Glomerular endothelial cell (primary cell): ENCODE measurements at regions not wholly inside any gene's neighbourhood (a gene's known extent, or its start where the extent isn't known, plus 50 kb on each side); places are given as distances from the start of the nearest gene placed in this dataset.

Source experiments
- DNase-seq: peaks from one replicate; pipeline ENCODE4 v3.0.0-alpha.2; 2011; ENCODE audit warnings: low read depth, low spot score; ENCODE audit errors: extremely low read depth

DNA sequence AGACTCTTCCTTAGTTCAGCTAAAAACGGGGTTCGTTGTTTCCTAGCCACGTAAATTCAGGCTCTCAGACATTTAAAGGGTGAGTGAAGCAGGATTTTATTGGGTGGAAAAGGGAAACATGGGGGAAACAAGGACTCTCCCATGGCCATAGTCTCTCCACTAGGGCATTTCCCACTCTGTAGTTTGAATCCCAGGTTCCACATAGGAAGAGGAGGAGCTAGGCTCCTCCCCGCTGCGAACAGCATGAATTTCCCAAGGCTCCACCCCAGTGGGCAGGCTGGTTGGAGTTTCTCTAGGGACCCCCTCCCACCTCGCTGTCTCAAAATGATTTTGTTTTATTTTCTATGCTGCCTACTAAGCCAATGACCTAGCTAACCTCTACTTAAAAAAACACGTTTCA, 2170.8 kb upstream of the PCDH20 start:
- DNase-seq, result no peak

DNA sequence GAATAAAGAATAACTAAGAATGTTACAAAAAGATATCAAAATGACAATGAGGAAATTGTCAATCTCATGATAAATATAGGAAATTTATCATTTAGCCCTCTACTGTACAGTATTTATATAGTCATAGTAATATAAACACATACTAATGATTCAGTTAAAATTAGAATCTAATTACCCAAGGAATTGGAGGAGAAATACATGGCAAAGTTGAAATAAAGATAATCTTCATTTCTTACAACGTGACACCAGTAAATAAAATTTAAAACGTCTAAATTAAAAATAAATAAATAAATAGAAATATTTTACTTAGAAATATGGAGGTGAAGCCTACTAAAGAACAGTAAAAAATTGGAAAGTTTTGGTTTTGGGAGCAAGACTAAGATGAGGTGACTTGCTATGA, 2163.1 kb upstream of the PCDH20 start:
- no peak for DNase-seq

DNA sequence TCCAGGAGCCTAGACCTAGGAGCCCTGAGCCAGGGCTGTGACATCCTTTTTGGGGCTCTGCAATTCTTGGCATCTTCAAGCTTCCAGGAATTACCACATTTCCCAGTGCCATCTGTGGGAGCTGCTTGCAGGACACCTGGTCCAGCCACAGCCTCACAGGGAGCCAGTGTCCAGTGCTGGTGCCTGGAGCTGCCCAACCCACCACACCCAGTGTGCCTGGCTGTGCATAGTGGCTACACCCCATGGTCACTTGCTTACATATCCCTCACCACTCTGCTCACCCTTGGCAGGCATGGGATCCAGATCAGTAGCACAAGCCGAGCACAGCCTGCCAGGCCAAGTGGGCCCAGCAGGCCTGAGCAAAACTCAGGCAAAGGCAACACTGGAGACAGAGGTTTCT, 2151.4 kb upstream of the PCDH20 start:
- no peak for DNase-seq

DNA sequence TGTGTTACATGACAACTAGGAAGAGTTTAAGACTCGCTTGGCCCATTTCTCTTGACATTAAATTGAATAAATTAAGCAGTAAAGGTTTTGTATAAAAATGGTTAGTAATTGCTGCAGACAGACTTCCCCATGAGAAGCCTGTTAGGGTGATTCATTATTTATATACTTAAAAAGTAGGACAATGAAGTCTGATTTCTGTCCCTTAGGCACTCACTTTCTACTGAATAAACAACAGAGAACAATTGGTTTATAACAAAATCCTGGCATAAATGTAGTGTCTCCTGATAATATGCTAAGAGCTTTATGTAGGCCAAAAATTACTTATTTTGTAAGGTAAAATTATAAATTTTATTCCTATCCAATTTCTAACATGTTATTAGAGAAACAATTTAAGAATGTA, 2138.5 kb upstream of the PCDH20 start:
- no peak for DNase-seq

DNA sequence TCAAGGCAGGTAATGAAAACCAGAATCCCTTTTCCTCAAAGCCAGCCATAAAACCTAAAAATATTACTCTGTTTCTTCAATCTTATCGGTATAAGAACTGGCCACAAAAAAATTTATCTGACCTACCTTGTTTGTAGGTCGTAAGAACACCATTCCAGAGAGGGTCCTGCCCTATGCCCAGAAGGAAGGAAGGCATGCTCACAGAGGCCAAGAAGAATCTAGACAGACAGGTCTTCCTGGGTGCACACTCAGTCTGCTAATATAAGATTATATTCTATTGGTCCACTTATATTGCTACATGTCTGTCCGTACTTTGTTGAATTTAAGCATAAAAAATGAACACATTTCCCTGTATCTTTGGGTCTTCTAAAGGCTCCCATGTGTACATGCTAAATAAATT, 2136.1 kb upstream of the PCDH20 start:
- no peak for DNase-seq

DNA sequence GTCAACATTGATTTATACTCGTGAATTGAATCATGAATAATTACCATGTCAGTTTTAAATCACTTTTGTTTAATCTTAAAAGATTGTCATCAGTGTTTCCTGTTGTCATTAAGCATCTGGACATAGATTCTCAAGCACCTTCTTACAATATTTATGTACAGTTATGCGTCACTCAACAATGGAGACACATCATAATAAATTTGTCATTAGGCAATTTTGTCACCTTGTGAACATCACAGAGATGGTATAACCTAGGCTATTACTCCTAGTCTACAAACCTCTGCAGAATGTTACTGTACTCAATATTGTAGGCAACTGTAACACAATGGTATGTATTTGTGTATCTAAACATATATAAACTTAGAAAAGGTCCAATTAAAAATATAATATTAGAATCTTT, 2130.9 kb upstream of the PCDH20 start:
- DNase-seq, result no peak

DNA sequence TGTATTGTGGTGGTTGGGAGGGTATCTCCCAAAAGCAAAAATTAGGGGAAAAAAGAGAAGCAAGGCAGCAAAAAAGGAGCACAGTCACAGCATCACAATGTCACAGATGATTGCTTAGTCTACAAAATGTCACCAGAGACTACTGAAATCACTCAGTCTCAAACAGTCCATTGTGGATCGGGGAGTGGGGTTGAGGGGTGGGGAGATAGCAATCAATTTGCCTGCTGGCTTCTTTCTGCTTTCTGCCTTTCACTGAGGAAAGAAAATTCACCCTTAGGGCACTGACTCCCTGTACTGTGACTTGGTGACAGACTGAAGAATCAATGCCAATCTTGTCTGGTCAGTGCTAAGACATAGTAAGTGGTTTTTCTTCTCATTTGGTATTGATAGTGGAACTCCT, 2127.1 kb upstream of the PCDH20 start:
- DNase-seq, result no peak

DNA sequence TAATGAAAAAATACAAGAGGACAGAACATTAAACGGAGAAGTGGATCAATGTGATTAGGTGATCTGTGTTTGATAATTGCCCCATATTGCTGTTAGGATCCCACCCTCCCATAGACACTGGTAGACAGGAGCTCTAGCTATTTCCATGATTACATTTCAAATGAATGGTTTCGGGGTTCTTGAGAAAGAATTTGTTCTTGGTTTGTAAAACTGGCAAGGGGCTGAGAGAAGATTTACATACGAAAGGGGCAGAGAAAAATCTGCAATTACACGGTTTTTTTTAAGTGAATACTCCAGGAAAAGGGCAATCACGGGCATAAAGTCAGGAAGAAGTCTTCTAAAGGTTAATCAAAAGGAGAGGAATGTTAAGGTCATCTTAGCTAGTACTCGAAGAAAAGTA, 2125.7 kb upstream of the PCDH20 start:
- DNase-seq, result no peak

DNA sequence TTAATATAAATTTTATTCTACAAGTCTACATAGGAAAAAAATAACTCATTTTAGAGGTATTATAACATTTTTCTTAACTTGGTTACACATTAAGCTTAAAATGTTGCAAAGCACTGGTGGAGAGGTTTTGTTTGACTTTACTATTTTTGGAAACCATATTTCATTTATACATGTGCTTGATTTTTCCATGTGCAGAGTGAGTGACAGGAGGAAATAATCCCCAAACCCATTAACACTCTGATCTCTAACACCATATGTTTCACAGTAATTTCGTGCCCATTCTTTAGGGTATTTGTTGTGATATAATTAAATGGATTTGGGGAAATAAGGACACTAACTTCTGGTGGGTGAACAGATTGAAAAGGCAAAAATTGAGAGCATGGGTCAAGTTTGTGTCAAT, 2124.4 kb upstream of the PCDH20 start:
- DNase-seq, result no peak

DNA sequence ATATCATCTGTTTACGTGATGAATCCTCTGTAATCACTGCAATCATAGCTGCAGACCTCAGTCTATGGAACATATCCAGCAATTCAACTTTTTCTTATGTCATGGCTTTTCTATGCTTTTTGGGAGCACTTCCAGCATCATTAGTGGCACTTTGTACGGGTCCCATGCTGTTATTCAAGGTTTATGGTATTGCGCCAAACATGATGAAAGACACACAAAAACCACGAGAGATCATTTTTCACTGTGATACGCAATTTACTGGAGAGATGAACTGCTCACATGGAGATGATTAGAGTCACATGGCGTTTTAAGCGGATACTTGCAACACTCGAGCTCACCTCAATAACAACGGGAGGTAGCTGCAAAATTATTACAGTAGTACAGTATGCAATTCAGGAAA, 2101.7 kb upstream of the PCDH20 start:
- DNase-seq, result no peak

DNA sequence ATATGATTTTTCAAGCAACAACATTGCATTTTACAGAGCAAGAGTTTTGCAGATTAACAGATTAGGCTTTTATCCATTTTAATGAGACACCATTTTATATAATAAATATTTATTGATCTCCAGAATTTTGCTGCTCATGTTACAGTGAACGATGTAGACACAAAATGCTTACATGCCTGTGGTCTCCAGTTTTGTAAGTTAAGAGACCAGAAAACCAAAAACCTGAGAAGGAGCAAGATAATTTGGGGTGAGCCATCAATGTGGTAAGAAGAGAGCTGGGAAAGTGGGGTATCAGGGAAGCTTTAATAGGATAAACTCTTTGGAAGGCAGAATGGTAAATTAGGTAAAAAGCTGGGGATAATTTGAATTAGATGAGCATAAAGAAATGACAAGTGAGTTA, 2100.5 kb upstream of the PCDH20 start:
- no peak for DNase-seq

DNA sequence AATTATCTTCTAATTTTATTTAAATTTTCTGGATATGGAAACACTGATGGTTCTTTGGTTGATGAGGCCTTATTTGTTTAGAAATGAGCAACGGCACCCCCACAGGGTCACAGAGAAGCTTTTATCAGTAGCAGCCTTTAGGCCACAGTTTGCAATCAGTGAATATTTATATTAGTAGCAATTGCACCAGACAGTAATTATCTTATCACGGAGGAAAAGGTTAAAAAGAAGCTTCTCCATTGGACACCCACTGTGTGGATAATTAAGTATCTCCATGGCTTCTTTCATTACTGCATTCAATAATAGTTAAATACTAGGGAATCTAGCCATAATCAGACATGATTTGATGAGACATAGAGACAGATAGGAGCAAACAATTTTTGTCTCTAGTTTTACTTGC, 2099.2 kb upstream of the PCDH20 start:
- no peak for DNase-seq

DNA sequence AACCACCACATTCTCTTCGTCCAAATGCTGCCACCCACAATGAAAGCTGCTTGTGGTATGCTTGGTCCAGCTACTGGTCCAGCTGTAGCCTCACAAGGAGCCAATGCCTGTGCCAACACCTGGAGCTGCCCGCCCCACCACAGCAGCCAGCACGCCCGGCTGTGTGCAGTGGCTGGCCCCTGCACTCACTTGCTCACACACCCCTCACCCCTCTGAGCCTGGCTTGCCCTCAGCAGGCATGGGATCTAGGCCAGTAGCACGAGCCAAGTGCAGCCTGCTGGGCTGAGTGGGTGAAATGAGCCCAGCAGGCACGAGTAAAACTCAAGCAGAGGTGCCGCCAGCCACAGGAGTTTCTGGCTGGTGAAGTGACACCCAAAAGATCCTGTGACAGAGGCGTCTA, 2096.4 kb upstream of the PCDH20 start:
- DNase-seq, result no peak

DNA sequence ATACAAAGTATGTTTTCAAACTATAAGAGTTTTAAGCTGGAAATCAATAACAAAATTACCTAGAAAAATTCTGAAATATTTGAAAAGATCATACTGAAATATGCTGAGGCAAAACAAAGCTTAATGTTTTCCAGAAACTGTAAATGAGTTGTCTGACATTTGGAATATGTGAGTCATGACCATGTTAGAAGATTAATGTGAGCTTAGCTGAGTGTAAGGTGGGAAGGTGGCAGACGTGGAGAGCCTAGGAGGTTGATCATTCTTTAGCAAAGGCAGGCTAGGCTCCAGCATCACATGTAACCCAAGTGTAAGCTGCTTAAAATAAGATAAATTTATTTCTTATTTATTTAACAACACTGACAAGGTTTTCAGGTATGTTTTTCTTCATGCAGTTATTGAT, 2086.1 kb upstream of the PCDH20 start:
- no peak for DNase-seq

DNA sequence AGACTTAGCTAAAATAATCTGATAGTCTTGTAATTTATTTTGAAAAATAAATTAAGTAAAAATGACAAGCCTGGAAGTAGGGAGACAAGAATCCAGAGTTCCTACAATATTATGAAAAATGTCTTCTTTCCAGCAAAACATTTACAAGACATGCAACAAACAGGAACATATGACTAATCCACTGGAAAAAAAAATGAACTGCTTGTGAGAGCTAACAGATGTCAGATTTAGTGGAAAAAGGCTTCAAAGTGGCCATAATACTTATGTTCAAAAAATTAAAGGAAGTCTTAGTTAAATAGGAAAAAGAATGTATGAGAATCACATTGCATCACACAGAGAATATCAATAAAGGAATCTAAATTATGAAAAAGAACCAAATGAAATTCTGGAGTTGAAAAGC, 2082.0 kb upstream of the PCDH20 start:
- DNase-seq, result no peak

DNA sequence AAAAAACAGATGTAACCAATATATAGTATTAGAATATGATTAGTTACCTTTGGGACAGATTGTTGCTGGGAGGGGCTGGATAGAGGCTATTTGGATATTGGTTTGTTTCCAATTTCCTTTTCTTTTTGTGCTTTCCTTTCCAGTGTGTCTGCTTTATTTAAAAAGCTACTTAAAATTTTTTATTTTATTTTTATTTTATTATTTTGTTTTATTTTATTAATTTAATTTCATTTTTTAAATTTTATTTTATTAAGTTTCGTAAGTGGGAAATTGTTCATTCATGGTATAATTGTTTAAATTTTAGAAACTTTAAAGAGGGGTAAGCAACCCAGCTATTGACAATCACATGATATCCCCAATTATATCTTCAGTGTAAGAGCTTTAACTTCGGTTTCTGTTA, 2077.0 kb upstream of the PCDH20 start:
- DNase-seq, result no peak

DNA sequence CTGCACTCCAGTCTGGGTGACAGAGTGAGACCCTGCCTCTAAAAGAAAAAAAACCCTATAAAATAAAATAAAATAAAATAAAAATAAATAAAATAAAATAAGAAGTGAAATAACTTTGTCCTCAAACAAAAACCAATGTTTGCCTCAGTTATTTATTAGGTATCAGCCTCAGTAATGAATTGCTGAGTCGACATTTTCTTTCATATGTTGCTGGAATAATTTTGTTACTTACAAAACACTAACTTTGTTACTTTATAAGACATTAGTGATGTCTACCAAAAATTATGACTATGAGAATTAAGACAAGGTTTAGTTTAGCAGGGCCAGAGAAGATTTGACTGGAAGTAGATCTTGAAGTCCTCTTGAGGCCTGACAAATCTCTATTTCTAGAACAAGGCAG, 2074.5 kb upstream of the PCDH20 start:
- no peak for DNase-seq

DNA sequence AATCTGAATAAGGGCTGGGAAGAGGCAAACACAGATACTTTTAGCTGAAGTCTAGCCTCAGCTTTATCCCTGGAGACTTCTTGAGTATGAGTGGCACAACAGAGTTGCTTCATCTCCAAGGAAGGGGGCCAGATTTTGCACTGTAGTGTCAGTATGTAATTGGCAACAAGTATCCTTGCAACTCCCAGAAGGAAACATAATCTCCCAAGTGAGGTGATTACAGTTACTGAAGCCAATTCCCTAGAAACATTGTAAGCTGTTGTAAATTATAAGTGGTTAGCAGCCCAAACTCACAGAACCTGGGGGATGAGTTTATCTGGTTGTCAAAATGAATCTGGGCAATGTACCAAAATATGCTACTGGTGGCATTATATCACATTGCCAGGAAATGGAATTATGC, 2065.7 kb upstream of the PCDH20 start:
- DNase-seq, result no peak

DNA sequence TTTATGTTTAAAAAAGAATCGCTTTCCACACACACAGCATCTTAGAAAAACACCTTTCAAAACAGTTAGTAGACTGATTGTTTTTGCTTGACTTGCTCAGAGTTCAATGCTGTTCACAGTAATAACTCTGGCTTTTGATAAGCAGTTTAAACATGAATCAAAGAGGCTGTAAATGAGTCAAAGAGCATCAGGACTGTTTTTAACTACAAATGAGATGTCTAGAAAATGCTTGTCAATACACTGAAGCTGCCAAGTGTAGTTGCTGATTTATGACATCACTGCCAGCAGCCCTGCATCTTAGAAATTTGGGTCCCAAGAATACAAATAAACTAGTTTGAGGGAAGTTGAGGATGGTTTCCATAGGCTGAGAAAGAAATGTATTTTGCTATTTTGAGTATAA, 2057.1 kb upstream of the PCDH20 start:
- no peak for DNase-seq

DNA sequence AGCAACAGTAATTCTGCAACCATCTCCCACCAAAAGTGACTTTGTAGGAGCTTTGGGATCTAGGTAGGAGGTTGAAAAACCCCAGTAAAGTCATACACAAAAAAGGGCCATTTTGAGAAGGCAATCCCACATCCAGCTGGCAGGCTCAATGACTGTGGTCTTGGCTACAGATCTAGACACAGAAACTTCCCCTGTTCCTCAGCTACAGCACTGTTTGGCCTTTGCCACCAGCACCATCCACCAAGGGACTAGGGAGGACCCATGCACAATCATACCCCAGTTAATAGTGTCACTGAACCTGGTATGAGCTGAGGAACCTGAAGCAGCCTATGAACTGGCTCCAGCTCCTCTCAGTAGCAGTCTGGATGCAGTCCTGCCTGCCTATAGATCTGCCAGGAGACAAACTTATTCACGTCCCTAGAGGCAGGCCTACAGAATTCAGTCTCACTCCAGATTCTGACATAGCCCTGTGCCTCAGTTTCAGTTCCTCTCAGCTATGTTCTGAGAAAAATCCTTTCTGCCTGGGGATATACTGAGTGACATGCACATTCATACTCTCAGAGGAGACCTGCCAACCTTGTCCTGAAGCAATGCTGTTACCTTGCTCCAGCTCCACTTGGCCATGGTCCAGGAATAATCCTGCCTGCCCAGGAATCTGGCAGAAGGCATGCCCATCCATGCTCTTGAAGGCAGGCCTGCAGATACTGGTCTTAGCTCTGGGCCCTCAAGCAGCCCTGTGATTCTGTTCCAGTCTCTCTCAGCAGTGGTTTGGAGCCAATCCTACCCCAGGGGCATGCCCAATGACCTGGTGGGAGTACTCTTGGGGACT, 2048.3 kb upstream of the PCDH20 start:
- no peak for DNase-seq

DNA sequence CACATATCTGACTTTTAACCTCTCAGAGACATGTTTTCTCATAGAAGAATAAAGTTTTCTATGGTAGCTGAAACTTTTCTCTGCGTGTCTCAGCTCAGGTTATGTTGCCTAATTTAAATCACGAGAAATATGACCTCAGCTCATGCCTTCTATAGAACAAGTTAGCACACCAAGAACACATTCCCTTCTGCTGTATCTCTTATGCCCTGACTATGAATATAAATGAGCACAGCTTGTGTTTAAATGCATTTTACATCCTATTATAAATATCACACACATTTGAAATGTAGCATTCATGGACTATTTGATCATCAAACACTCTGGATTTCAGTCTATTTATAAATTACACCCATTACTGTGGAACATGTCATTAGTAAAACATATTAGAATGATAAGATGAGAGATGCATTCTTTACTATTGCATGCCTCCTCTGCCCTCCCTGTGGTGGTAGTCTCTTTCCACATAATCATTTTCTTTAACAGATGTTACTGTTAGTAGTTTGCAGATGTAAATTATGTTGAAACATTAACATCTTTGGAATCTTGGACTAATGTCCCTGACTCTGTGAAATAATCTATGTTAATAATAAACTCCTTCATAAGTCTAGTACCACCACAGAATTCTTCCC, 2044.9 kb upstream of the PCDH20 start:
- DNase-seq, result no peak

DNA sequence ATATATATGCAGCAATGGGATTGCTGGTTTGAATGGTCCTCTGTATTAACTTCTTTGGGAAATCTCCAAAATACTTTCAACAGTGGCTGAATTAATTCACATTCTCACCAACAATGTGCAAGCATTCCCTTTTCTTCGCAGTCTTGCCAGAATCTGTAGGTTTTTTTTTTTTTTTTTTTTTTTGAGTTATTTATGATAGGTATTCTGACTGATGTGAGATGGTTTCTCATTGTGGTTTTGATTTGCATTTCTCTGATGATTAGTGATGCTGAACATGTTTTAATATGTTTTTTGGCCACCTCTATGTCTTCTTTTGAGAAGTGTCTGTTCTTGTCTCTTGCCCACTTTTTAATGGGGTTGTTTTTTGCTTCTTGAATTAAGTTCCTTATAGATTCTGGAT, 2041.5 kb upstream of the PCDH20 start:
- no peak for DNase-seq

DNA sequence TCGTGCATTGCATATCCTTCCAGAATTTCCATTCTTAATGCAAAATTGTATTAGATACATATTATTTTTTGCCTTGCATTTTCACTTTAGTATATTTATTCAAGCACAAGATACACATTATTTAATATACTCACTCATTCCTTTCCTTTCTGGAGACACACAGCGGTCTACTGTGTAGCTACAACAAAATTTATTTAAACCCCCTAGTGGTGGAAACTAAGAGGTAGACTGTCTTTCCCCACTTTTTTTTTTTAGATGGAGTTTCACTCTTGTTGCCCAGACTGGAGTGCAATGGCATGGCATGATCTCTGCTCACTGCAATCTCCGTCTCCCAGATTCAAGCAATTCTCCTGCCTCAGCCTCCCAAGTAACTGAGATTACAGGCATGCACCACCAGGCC, 2040.3 kb upstream of the PCDH20 start:
- DNase-seq, result no peak
